Fibroblast of mammary gland (primary cell): ENCODE measurements at regions not wholly inside any gene's neighbourhood (a gene's known extent, or its start where the extent isn't known, plus 50 kb on each side); places are given as distances from the start of the nearest gene placed in this dataset.

ENCODE experiments used
- DNase-seq: peaks from one replicate; pipeline ENCODE4 v3.0.0-alpha.2; 2010; ENCODE audit warnings: low read depth
- H3K4me3 ChIP-seq: 2 replicates; pipeline ENCODE4 v1.5.1; 2011; ENCODE audit warnings: low read depth, mild to moderate bottlenecking, low read length, moderate library complexity; ENCODE audit not compliant: control insufficient read depth
- CTCF ChIP-seq: conservative IDR thresholded peaks from 2 replicates; pipeline ENCODE4 v1.5.1; 2011; ENCODE audit warnings: low read depth, low read length, inconsistent platforms; ENCODE audit not compliant: control insufficient read depth, insufficient read depth

GRCh38 chr12:75713434-75713833 lies 202.0 kb upstream of the KRR1 start:
- no peak overlapping the region for H3K4me3 ChIP-seq
- no peak for DNase-seq
- no peak for TF ChIP-seq CTCF

DNA sequence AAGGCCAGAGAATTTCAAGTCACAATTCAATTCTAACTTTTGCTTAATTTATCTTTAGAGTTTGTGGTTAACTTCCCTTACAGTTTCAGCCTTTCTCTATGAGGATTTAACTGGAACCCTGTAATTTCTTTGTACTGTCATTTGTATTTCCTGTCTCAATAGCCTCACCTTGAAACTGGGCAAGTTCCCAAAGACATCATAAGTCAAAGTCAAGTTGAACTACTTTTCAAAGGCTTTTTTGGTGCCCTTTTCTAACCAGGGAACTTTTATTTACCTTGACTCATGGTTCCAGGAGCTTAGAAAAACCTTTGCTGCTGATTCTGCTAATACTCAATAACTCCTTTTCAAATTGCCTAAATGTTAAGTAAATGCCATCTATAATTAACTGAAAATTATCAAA lies 200.8 kb upstream of the KRR1 start:
- DNase-seq, result no peak
- H3K4me3 ChIP-seq, result no peak overlapping the region
- TF ChIP-seq CTCF, result no peak

GRCh38 chr12:75711271-75711670 lies 199.9 kb upstream of the KRR1 start:
- no peak for DNase-seq
- TF ChIP-seq CTCF, result no peak
- no peak overlapping the region for H3K4me3 ChIP-seq

DNA sequence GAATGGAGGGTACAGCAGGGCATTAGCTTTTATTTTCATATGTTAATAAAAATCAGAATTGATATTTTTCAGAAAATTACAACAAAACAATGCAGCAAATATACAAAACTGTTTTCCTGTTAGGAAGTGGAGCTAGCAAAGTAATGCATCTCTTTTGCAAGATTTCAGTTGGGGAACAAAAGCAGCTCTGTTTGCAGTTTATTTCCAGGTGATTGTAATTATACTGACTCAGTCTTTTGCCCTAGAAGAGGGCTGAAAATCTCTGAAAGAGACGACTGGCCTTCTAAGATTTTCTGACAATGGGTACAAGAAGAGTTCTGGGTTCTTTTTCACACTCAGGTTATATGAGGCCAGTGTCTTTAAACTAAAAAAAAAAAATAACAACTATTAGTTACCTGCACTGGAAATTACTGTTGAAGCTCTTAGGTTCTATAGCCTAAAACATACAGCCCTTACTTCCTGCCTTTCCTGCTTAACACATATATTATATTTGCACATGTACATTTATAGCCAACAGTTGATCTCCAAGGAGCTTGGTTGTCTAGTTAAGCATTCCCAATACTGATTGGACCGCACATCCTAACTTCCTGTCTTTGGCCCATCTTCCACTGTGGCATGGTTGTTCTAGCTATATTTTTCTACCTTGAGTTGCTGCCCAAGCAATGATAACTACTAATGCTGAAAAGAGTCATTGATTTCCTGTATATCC lies 199.1 kb upstream of the KRR1 start:
- TF ChIP-seq CTCF, result no peak
- peak; percentile 43 for DNase-seq
- H3K4me3 ChIP-seq, result no peak overlapping the region

DNA sequence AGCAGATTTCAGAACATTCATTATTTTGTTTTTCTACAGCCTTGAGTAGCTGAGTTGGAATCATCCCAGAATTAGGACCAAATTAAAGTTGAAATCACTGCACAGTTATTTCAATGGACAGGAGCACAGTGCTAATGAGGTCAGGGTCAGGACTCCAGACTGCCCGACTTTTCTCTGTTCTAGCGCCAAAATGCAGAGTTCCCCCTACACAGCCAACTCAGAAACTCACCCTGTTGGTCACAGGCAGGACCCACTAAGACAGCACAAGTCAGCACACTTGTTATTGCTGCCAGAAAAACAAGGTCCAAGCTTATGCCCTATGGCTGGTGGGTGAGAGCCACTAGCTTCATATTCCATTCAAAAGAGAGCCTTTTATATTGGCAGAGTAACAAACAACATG lies 198.1 kb upstream of the KRR1 start:
- no peak for DNase-seq
- TF ChIP-seq CTCF, result no peak
- no peak overlapping the region for H3K4me3 ChIP-seq

DNA sequence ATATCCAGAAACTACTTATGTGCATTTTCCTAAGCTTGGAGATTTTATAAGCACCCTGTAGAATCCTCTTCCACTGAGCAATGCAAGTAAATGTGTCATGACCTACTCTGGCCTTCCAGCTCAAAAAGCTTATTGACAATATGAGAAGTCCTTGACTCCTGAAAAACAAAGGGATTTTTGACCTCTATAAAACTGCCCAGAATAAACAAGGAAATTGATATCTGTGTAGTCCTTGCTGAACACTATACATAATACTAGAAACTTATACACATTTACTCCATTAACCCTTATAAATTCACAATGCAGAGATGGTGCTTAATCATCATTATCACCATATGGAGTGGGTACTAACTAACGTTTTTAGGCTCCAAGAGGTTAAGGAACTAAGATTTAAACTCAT lies 197.4 kb upstream of the KRR1 start:
- no peak for TF ChIP-seq CTCF
- no peak overlapping the region for H3K4me3 ChIP-seq
- no peak for DNase-seq

DNA sequence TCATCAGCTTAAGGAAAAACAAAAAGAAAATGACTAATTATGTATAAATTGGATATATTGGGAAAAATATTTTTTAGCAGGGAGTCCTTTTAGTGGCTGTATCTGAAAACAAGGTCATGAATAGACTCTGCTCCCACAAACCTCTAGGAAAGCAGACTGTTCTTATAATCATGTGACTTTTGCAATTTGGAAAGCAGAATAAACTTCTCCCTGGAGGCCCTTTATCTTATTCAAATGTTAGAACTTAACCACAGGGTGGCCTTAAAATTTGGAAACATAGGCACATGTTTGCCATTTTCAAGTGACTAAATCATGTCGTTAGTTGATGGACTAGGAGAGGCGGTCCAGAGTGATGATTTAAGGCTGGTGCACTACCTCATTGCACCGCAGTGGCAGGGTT lies 196.6 kb upstream of the KRR1 start:
- H3K4me3 ChIP-seq, result no peak overlapping the region
- DNase-seq, result peak; percentile 34
- no peak for TF ChIP-seq CTCF
